Progenitor cell of endocrine pancreas (in vitro differentiated cells): ENCODE measurements at regions not wholly inside any gene's neighbourhood (a gene's known extent, or its start where the extent isn't known, plus 50 kb on each side); places are given as distances from the start of the nearest gene placed in this dataset.

Experiments used
- DNase-seq: peaks from one replicate; pipeline ENCODE4 v3.0.0; 2021; ENCODE audit warnings: low spot score; ENCODE audit not compliant: unreplicated experiment
- H3K27ac Mint-ChIP-seq: 2 replicates; pipeline ENCODE4 v1.8.0; 2021; ENCODE audit warnings: mild to moderate bottlenecking, moderate library complexity, mixed read lengths
- H3K27me3 Mint-ChIP-seq: 2 replicates; pipeline ENCODE4 v1.8.0; 2021; ENCODE audit warnings: mixed read lengths
- H3K36me3 Mint-ChIP-seq: 2 replicates; pipeline ENCODE4 v1.8.0; 2022; ENCODE audit warnings: mixed read lengths; ENCODE audit not compliant: insufficient read depth
- H3K4me1 Mint-ChIP-seq: 2 replicates; pipeline ENCODE4 v1.8.0; 2021; ENCODE audit warnings: low read depth, mixed read lengths
- H3K4me3 Mint-ChIP-seq: 2 replicates; pipeline ENCODE4 v1.8.0; 2021; ENCODE audit warnings: low read depth, mild to moderate bottlenecking, moderate library complexity, mixed read lengths
- H3K9me3 Mint-ChIP-seq: 2 replicates; pipeline ENCODE4 v1.8.0; 2021; ENCODE audit warnings: low read depth, mixed read lengths
- TF ChIP-seq, protein P1 (sequence below): fragments of 200-600 bp; sonication (generic); IDR thresholded peaks from one replicate; pipeline ENCODE4 v1.5.0; 2021; ENCODE audit warnings: antibody characterized with exemption, mild to moderate bottlenecking; ENCODE audit not compliant: unreplicated experiment

DNA sequence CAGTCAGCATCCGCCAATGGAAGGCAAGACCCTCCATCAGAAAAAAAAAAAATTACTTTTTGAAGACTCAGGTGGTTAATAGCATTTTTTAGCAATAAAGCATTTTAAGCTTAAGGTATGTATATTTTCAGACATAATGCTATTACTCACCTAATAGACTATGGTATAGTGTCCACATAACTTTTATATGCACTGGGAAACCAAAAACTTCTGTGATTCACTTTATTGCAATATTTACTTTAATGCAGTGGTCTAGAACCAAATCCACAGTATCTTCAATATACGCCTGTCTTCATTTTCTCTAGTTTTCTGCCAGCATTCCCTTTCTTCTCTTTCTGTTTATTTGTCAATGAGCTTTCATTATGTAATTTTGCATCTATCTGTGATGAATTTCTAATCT, 418.1 kb downstream of the SLITRK6 start:
- Mint-ChIP-seq H3K27me3 (no peaks in the 10 kb centered on the region), H3K9me3 (no peaks in the 10 kb centered on the region), H3K4me1 (peaks cover 4% of the 10 kb centered on the region), H3K36me3 (no peaks in the 10 kb centered on the region), H3K27ac (no peak overlapping the region), H3K4me3 (no peak overlapping the region)
- TF ChIP-seq, protein P1, sequence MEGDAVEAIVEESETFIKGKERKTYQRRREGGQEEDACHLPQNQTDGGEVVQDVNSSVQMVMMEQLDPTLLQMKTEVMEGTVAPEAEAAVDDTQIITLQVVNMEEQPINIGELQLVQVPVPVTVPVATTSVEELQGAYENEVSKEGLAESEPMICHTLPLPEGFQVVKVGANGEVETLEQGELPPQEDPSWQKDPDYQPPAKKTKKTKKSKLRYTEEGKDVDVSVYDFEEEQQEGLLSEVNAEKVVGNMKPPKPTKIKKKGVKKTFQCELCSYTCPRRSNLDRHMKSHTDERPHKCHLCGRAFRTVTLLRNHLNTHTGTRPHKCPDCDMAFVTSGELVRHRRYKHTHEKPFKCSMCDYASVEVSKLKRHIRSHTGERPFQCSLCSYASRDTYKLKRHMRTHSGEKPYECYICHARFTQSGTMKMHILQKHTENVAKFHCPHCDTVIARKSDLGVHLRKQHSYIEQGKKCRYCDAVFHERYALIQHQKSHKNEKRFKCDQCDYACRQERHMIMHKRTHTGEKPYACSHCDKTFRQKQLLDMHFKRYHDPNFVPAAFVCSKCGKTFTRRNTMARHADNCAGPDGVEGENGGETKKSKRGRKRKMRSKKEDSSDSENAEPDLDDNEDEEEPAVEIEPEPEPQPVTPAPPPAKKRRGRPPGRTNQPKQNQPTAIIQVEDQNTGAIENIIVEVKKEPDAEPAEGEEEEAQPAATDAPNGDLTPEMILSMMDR, result no peak
- no peak for DNase-seq

DNA sequence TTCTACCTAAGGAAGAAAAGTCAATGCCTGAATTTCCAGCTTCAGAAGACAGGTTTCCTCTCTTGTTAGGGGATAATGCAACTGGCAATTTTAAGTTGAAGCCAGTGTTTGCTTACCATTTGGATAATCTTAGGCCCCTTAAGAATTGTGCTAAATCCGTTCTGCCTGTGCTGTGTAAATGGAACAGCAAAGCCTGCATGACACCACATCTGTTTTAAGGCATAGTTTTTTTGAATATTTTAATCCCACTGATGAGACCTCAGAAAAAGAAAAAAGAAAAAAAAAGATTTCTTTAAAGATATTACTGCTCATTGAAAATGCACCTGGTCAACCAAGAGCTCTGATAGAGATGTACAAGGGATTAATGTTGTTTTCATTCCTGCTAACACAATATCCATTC, 419.2 kb downstream of the SLITRK6 start:
- no peaks in the 10 kb centered on the region for H3K4me1 Mint-ChIP-seq
- H3K36me3 Mint-ChIP-seq, result no peaks in the 10 kb centered on the region
- DNase-seq, result no peak
- TF ChIP-seq, protein P1, result no peak
- no peaks in the 10 kb centered on the region for H3K9me3 Mint-ChIP-seq
- H3K4me3 Mint-ChIP-seq, result no peak overlapping the region
- H3K27ac Mint-ChIP-seq, result no peak overlapping the region
- no peaks in the 10 kb centered on the region for H3K27me3 Mint-ChIP-seq

DNA sequence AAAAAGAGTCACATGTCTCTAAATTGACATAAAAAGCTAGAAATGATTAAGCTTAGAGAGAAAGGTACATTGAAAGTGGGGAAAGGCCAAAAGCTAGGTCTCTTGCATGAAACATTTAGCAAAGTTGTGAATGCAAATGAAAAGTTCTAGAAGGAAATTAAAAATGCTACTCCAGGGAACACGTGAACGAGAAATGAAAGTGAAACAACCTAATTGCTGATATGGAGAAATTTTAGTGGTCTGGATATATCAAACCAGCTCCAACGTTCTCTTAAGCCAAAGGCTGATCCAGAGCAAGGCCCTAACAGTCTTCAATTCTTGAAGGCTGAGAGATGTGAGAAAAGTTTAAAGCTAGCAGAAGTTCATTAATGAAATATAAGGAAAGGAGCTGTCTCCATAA, 419.8 kb downstream of the SLITRK6 start:
- no peak overlapping the region for H3K27ac Mint-ChIP-seq
- TF ChIP-seq, protein P1, result no peak
- no peaks in the 10 kb centered on the region for H3K36me3 Mint-ChIP-seq
- no peaks in the 10 kb centered on the region for H3K4me1 Mint-ChIP-seq
- no peaks in the 10 kb centered on the region for H3K27me3 Mint-ChIP-seq
- no peak for DNase-seq
- H3K4me3 Mint-ChIP-seq, result no peak overlapping the region
- H3K9me3 Mint-ChIP-seq, result no peaks in the 10 kb centered on the region

DNA sequence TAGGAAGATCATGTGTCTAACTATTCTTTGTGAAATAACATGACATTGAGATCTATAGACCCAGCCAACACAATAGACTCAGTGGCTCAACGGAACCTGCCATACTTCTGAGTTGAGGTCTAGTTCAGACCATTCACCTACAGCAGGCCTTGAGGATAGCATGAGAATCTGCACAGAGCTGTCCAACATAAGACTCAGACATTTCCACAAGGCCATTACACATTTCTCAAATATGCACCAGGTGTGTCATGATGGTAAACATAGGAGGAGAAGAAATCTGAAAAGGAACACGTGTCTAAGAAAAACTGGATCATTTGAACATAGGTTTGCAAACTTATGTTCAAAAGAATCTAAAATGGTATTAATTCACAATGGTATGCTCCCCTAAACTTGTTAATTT, 421.4 kb downstream of the SLITRK6 start:
- H3K36me3 Mint-ChIP-seq, result no peaks in the 10 kb centered on the region
- no peak overlapping the region for H3K4me3 Mint-ChIP-seq

DNA sequence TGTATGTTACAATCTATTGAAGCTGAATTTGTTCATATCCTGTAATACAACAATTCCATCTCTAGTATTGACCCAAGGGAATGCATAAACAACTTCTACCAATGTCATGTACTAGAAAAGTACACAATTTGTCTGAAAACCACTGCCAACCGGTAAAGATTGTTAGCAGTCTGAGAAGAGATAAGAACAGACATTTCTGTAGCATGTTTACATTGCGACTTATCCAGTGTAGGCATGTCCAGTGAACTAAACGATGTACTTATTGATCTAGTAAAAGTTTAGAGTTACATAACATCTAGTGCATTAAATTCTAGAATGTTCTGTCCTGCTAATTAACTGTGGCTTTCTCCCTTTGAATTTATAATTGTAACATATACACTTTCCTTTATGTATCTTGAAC, 425.9 kb downstream of the SLITRK6 start:
- H3K4me3 Mint-ChIP-seq, result no peak overlapping the region
- peaks cover 3% of the 10 kb centered on the region for H3K4me1 Mint-ChIP-seq
- TF ChIP-seq, protein P1, result no peak
- no peaks in the 10 kb centered on the region for H3K27me3 Mint-ChIP-seq
- no peak overlapping the region for H3K27ac Mint-ChIP-seq
- H3K9me3 Mint-ChIP-seq, result no peaks in the 10 kb centered on the region
- no peaks in the 10 kb centered on the region for H3K36me3 Mint-ChIP-seq
- no peak for DNase-seq

More for the DNA sequence above, 421.4 kb downstream of the SLITRK6 start:
- TF ChIP-seq, protein P1, result no peak
- Mint-ChIP-seq H3K9me3 (no peaks in the 10 kb centered on the region), H3K27me3 (no peaks in the 10 kb centered on the region), H3K27ac (no peak overlapping the region), H3K4me1 (peaks cover 2% of the 10 kb centered on the region)
- DNase-seq, result no peak
